PFSK-1 (cell line): ENCODE measurements at regions not wholly inside any gene's neighbourhood (a gene's known extent, or its start where the extent isn't known, plus 50 kb on each side); places are given as distances from the start of the nearest gene placed in this dataset.

ENCODE experiments used
- FOXP2 ChIP-seq: optimal IDR thresholded peaks from 2 replicates; pipeline ENCODE3; 2011; ENCODE audit warnings: borderline replicate concordance, control low read depth, inconsistent platforms; ENCODE audit not compliant: insufficient read depth; ENCODE audit errors: extremely low read length, extremely low read depth
- POLR2AphosphoS5 ChIP-seq: IDR thresholded peaks from 2 replicates; pipeline ENCODE4 v1.6.1; 2012; ENCODE audit warnings: low read depth, mild to moderate bottlenecking, control low read depth, low read length, moderate library complexity
- REST ChIP-seq, 2 experiments: IDR thresholded peaks; 2 replicates each; pipeline versions ENCODE4 v1.6.1 to v1.8.0; 2011 to 2012; ENCODE audit warnings: low read depth in 2 of 2, low read length in 2 of 2, control low read depth in 1 of 2, inconsistent platforms in 1 of 2, mild to moderate bottlenecking in 1 of 2, moderate library complexity in 1 of 2; ENCODE audit not compliant: insufficient read depth in 1 of 2
- SIN3A ChIP-seq: IDR thresholded peaks from 2 replicates; pipeline ENCODE4 v1.6.1; 2012; ENCODE audit warnings: mild to moderate bottlenecking, low read length, moderate library complexity, borderline replicate concordance; ENCODE audit not compliant: insufficient read depth
- TAF1 ChIP-seq: IDR thresholded peaks from 2 replicates; pipeline ENCODE4 v1.6.1; 2012; ENCODE audit warnings: low read length, control low read depth, borderline replicate concordance; ENCODE audit not compliant: insufficient read depth

GRCh38 chr9:90343991-90344390 lies 298.6 kb downstream of the DIRAS2 start:
- TF ChIP-seq TAF1, result no peak
- TF ChIP-seq SIN3A, result no peak
- no peak for TF ChIP-seq POLR2AphosphoS5
- TF ChIP-seq REST (IDR thresholded peaks at IDR 0.05; ENCODE audit: insufficient read depth in 1 of 2, low read depth in 2 of 2, low read length in 2 of 2), result no peak
- TF ChIP-seq FOXP2, result no peak
